ENCODE measurements at regions not wholly inside any gene's neighbourhood (a gene's known extent, or its start where the extent isn't known, plus 50 kb on each side); places are given as distances from the start of the nearest gene placed in this dataset.

GRCh38 chr15:78691167-78691850 is 50.3 kb upstream of the CHRNB4 start:
- H3K4me3 ChIP-seq (ENCODE audit: low read length in 2 of 2) = no peak overlapping the region
- H3K27me3 ChIP-seq (ENCODE audit: control insufficient read depth in 2 of 2, insufficient read depth in 2 of 2, low read length in 2 of 2) = no peaks in the 10 kb centered on the region
- no peaks in the 10 kb centered on the region for H3K4me1 ChIP-seq (ENCODE audit: control insufficient read depth in 2 of 2, insufficient read depth in 2 of 2, low read length in 2 of 2)
- no peaks in the 10 kb centered on the region for H3K36me3 ChIP-seq (ENCODE audit: control insufficient read depth in 2 of 2, insufficient read depth in 2 of 2, low read length in 2 of 2)
- no peak overlapping the region for H3K9ac ChIP-seq (ENCODE audit: low read depth in 1 of 2, low read length in 2 of 2)
- no peak overlapping the region for H3K27ac ChIP-seq (ENCODE audit: low read depth in 2 of 2, low read length in 2 of 2)
- H3K9me3 ChIP-seq (ENCODE audit: control insufficient read depth in 2 of 2, low read length in 2 of 2) = no peaks in the 10 kb centered on the region

Measured in mucosa of rectum (tissue), 2 donors.